ENCODE measurements at regions not wholly inside any gene's neighbourhood (a gene's known extent, or its start where the extent isn't known, plus 50 kb on each side); places are given as distances from the start of the nearest gene placed in this dataset.

- Histone ChIP-seq H4K20me1 (replicated peaks; ENCODE audit: control insufficient read depth, extremely low read depth, insufficient read depth, low read length) (no peaks in the 10 kb centered on the region), H3K27me3 (ENCODE audit: control insufficient read depth in 2 of 2, insufficient read depth in 2 of 2, low read length in 2 of 2) (peaks cover 0 to 2% of the 10 kb centered on the region in 2 experiments), H3K79me2 (ENCODE audit: control insufficient read depth, insufficient read depth, low read length) (no peaks in the 10 kb centered on the region), H3K9me3 (replicated peaks; ENCODE audit: control insufficient read depth, insufficient read depth, low read length) (no peaks in the 10 kb centered on the region), H3K9me1 (replicated peaks; ENCODE audit: control insufficient read depth, extremely low read depth, insufficient read depth, low read length) (no peaks in the 10 kb centered on the region), H3K4me1 (ENCODE audit: control insufficient read depth, extremely low read depth, insufficient read depth, low read length) (no peaks in the 10 kb centered on the region), H3K27ac (ENCODE audit: insufficient read depth, low read depth, low read length) (no peak overlapping the region), H3K36me3 (ENCODE audit: control insufficient read depth in 2 of 2, extremely low read depth in 1 of 2, insufficient read depth in 2 of 2, low read length in 2 of 2) (no peaks in the 10 kb centered on the region), H3K4me3 (replicated peaks in 1 of 3; ENCODE audit: insufficient read depth in 1 of 3, low read depth in 1 of 3, low read length in 3 of 3) (no peak overlapping the region), H3K9ac (replicated peaks; ENCODE audit: extremely low read depth, insufficient read depth, low read length) (no peak overlapping the region), H3K4me2 (ENCODE audit: insufficient read depth, low read length) (no peak overlapping the region), H2AFZ (ENCODE audit: low read depth, low read length) (no peak overlapping the region)
- FAIRE-seq = no peak
- no peak for DNase-seq (ENCODE audit: low read depth, low spot score)
- TF ChIP-seq EZH2 (IDR thresholded peaks at IDR 0.05; ENCODE audit: borderline replicate concordance, low read depth, low read length, severe bottlenecking) = no peak
- no peak for TF ChIP-seq POLR2AphosphoS5 (IDR thresholded peaks at IDR 0.05; ENCODE audit: insufficient read depth, low read depth, low read length)
- no peak for TF ChIP-seq CTCF (IDR thresholded peaks at IDR 0.05; ENCODE audit: extremely low read depth in 1 of 2, insufficient read depth in 1 of 2, low read depth in 1 of 2, low read length in 2 of 2)
- TF ChIP-seq FOS (IDR thresholded peaks at IDR 0.05; ENCODE audit: borderline replicate concordance, insufficient read depth, low read length) = no peak
- no peak for TF ChIP-seq MYC (IDR thresholded peaks at IDR 0.05; ENCODE audit: low read depth, low read length)
- TF ChIP-seq POLR2A (IDR thresholded peaks at IDR 0.05; ENCODE audit: low read depth, low read length) = no peak
- TF ChIP-seq JUN (IDR thresholded peaks at IDR 0.05; ENCODE audit: borderline replicate concordance, insufficient read depth, insufficient read length, low read depth) = no peak
- TF ChIP-seq MAX (IDR thresholded peaks at IDR 0.05; ENCODE audit: insufficient read depth, insufficient read length) = no peak
- no peak for TF ChIP-seq GATA2 (IDR thresholded peaks at IDR 0.05; ENCODE audit: insufficient read depth, insufficient read length, low read depth, low read length)
- POLR2A ChIA-PET = no interaction called here
- BruUV-seq (replicated peaks) = no TSS peak
- dilution Hi-C loops (cut with MboI; ENCODE audit: extremely low pct_ligation_motif_present, low sequenced_read_pairs) (no loop called here), intact Hi-C loops (cut with micrococcal nuclease) (no loop called here)
- CTCF ChIA-PET = no interaction called here
Measured at GRCh38 chr10:125283836-125284614, 123.7 kb upstream of the CTBP2 start.
